DND-41 (cell line): ENCODE measurements at regions not wholly inside any gene's neighbourhood (a gene's known extent, or its start where the extent isn't known, plus 50 kb on each side); places are given as distances from the start of the nearest gene placed in this dataset.

Source experiments
- ATAC-seq: fragments of 200-7000 bp; cut with Tn5 transposase; 3 replicates; pipeline ENCODE4 v1.9.1; 2021; ENCODE audit warnings: low read depth; ENCODE audit not compliant: insufficient read depth
- DNase-seq: peaks from one replicate; pipeline ENCODE4 v3.0.0-alpha.2; 2020
- H2AFZ ChIP-seq: 2 replicates; pipeline ENCODE4 v1.6.0; 2012; ENCODE audit warnings: low read depth, low read length
- H3K27ac ChIP-seq: 2 replicates; pipeline ENCODE4 v1.5.1; 2012; ENCODE audit warnings: low read length, inconsistent platforms
- H3K27me3 ChIP-seq: fragments of 200-600 bp; sonication (generic); 2 replicates; pipeline ENCODE4 v1.6.0; 2012; ENCODE audit warnings: low read length, mild to moderate bottlenecking, inconsistent platforms; ENCODE audit not compliant: insufficient read depth, poor library complexity
- H3K36me3 ChIP-seq: 2 replicates; pipeline ENCODE4 v1.5.1; 2012; ENCODE audit warnings: low read length, inconsistent platforms; ENCODE audit not compliant: insufficient read depth
- H3K4me1 ChIP-seq: 2 replicates; pipeline ENCODE4 v1.5.1; 2012; ENCODE audit warnings: mild to moderate bottlenecking, low read length; ENCODE audit not compliant: insufficient read depth
- H3K4me2 ChIP-seq: 2 replicates; pipeline ENCODE4 v1.6.0; 2012; ENCODE audit warnings: mild to moderate bottlenecking, moderate library complexity, low read length, inconsistent platforms; ENCODE audit not compliant: insufficient read depth
- H3K4me3 ChIP-seq, 2 experiments: fragments of 200-600 bp in 1 of 2; shearing (Covaris generic) in 1 of 2; 2 replicates each; pipeline ENCODE4 v1.5.1; 2012 to 2016; ENCODE audit warnings: inconsistent platforms in 2 of 2, low read length in 2 of 2, mild to moderate bottlenecking in 2 of 2, low read depth in 1 of 2, moderate library complexity in 1 of 2
- H3K79me2 ChIP-seq: 2 replicates; pipeline ENCODE4 v1.6.0; 2012; ENCODE audit warnings: low read length, inconsistent platforms; ENCODE audit not compliant: insufficient read depth
- H3K9ac ChIP-seq: 2 replicates; pipeline ENCODE4 v1.6.0; 2012; ENCODE audit warnings: low read depth, mild to moderate bottlenecking, inconsistent platforms, low read length, moderate library complexity
- H3K9me3 ChIP-seq: 2 replicates; pipeline ENCODE4 v1.5.1; 2012; ENCODE audit warnings: low read length, moderate library complexity, mild to moderate bottlenecking, inconsistent platforms; ENCODE audit not compliant: insufficient read depth, severe bottlenecking
- H4K20me1 ChIP-seq: 2 replicates; pipeline ENCODE4 v1.6.0; 2012; ENCODE audit warnings: low read length; ENCODE audit not compliant: insufficient read depth
- CTCF ChIP-seq: IDR thresholded peaks from 2 replicates; pipeline ENCODE4 v1.5.1; 2012; ENCODE audit warnings: borderline replicate concordance, low read length, moderate library complexity, mild to moderate bottlenecking; ENCODE audit not compliant: poor library complexity, severe bottlenecking; ENCODE audit errors: extremely low read depth
- EZH2 ChIP-seq: IDR thresholded peaks from 3 replicates; pipeline ENCODE4 v1.6.1; 2012; ENCODE audit warnings: borderline replicate concordance, low read depth, mild to moderate bottlenecking, moderate library complexity, low read length, inconsistent platforms; ENCODE audit not compliant: severe bottlenecking

- H3K9me3 ChIP-seq, result no peaks in the 10 kb centered on the region
- H3K79me2 ChIP-seq, result no peaks in the 10 kb centered on the region
- H3K4me3 ChIP-seq, result no peak overlapping the region
- no peak overlapping the region for H3K4me2 ChIP-seq
- H3K4me1 ChIP-seq, result no peaks in the 10 kb centered on the region
- no peaks in the 10 kb centered on the region for H3K27me3 ChIP-seq
- no peaks in the 10 kb centered on the region for H3K36me3 ChIP-seq
- no peak overlapping the region for H3K9ac ChIP-seq
- ATAC-seq, result no peak
- H2AFZ ChIP-seq, result no peak overlapping the region
- TF ChIP-seq CTCF, result no peak
- no peak for TF ChIP-seq EZH2
- no peak for DNase-seq
- H4K20me1 ChIP-seq, result no peaks in the 10 kb centered on the region
- no peak overlapping the region for H3K27ac ChIP-seq
Measured at GRCh38 chr9:134575103-134575900, 66.3 kb upstream of the COL5A1 start.

GRCh38 chr9:134575901-134576176 is 65.8 kb upstream of the COL5A1 start:
- Histone ChIP-seq H3K9ac (no peak overlapping the region), H3K79me2 (no peaks in the 10 kb centered on the region), H3K4me2 (no peak overlapping the region), H3K9me3 (no peaks in the 10 kb centered on the region), H3K36me3 (no peaks in the 10 kb centered on the region), H3K27me3 (no peaks in the 10 kb centered on the region), H3K27ac (no peak overlapping the region), H3K4me3 (no peak overlapping the region), H4K20me1 (no peaks in the 10 kb centered on the region), H2AFZ (no peak overlapping the region), H3K4me1 (no peaks in the 10 kb centered on the region)
- no peak for DNase-seq
- TF ChIP-seq EZH2 (no peak), CTCF (no peak)
- ATAC-seq, result no peak

- no peak overlapping the region for H3K27ac ChIP-seq
- H2AFZ ChIP-seq, result no peak overlapping the region
- DNase-seq, result no peak
- no peaks in the 10 kb centered on the region for H3K9me3 ChIP-seq
- H3K9ac ChIP-seq, result no peak overlapping the region
- no peak overlapping the region for H3K4me2 ChIP-seq
- no peaks in the 10 kb centered on the region for H3K79me2 ChIP-seq
- no peaks in the 10 kb centered on the region for H3K36me3 ChIP-seq
- ATAC-seq, result no peak
- H4K20me1 ChIP-seq, result no peaks in the 10 kb centered on the region
- no peak overlapping the region for H3K4me3 ChIP-seq
- no peaks in the 10 kb centered on the region for H3K4me1 ChIP-seq
- H3K27me3 ChIP-seq, result no peaks in the 10 kb centered on the region
- TF ChIP-seq CTCF, result no peak
Measured at GRCh38 chr9:134585021-134585561, 56.5 kb upstream of the COL5A1 start.
